Small intestine (tissue), 7 donors: ENCODE measurements at regions not wholly inside any gene's neighbourhood (a gene's known extent, or its start where the extent isn't known, plus 50 kb on each side); places are given as distances from the start of the nearest gene placed in this dataset.
A peak's percentile ranks its signal among the peaks of the same experiment; 100 is the strongest.

Experiments used
- DNase-seq, 2 donors: peaks; one replicate each; pipeline versions ENCODE4 v3.0.0 to v3.0.0-alpha.2; 2013
- FAIRE-seq: peaks from 2 replicates; lab custom pipeline; 2012; peaks lifted over from hg19 to GRCh38; lab: Jason Lieb, UNC
- H3K27ac ChIP-seq, 3 donors: one replicate each; pipeline ENCODE4 v1.5.1; 2013; ENCODE audit warnings: low read length in 2 of 3, mild to moderate bottlenecking in 2 of 3, control low read depth in 1 of 3, inconsistent platforms in 1 of 3, low read depth in 1 of 3, moderate library complexity in 1 of 3
- H3K27me3 ChIP-seq, 3 donors: one replicate each; pipeline ENCODE4 v1.6.1; 2013; ENCODE audit warnings: low read length in 3 of 3, inconsistent platforms in 1 of 3; ENCODE audit not compliant: control insufficient read depth in 3 of 3, insufficient read depth in 3 of 3
- H3K36me3 ChIP-seq, 3 donors: one replicate each; pipeline ENCODE4 v1.6.1; 2013; ENCODE audit warnings: low read length in 3 of 3, inconsistent platforms in 1 of 3, low read depth in 1 of 3, mild to moderate bottlenecking in 1 of 3, moderate library complexity in 1 of 3; ENCODE audit not compliant: control insufficient read depth in 3 of 3, insufficient read depth in 2 of 3
- H3K4me1 ChIP-seq, 3 donors: one replicate each; pipeline ENCODE4 v1.6.1; 2013; ENCODE audit warnings: low read length in 2 of 3, inconsistent platforms in 1 of 3, low read depth in 1 of 3, mild to moderate bottlenecking in 1 of 3, moderate library complexity in 1 of 3; ENCODE audit not compliant: control insufficient read depth in 3 of 3, insufficient read depth in 2 of 3
- H3K4me3 ChIP-seq, 3 donors: one replicate each; pipeline ENCODE4 v1.5.1; 2013; ENCODE audit warnings: low read length in 3 of 3, control low read depth in 1 of 3, inconsistent platforms in 1 of 3, low read depth in 1 of 3, mild to moderate bottlenecking in 1 of 3, moderate library complexity in 1 of 3
- H3K9me3 ChIP-seq, 2 donors: one replicate each; pipeline ENCODE4 v1.6.1; 2013; ENCODE audit warnings: low read depth in 1 of 2, low read length in 1 of 2; ENCODE audit not compliant: control insufficient read depth in 2 of 2, insufficient read depth in 1 of 2
- WGBS, 3 donors: extraction: QIAGEN DNeasy Blood & Tissue Kit; methylation state at CpG; one replicate each; pipeline ENCODE4 v1.1.7; 2013; 5-methylcytosine and 5-hydroxymethylcytosine counted together
- donor health status: healthy with polysubstance abuse.
- donor health status: control.
- donor health status: control.
- donor health status: Bipolar disorder and iron deficiency.
- donor health status: healthy.

DNA sequence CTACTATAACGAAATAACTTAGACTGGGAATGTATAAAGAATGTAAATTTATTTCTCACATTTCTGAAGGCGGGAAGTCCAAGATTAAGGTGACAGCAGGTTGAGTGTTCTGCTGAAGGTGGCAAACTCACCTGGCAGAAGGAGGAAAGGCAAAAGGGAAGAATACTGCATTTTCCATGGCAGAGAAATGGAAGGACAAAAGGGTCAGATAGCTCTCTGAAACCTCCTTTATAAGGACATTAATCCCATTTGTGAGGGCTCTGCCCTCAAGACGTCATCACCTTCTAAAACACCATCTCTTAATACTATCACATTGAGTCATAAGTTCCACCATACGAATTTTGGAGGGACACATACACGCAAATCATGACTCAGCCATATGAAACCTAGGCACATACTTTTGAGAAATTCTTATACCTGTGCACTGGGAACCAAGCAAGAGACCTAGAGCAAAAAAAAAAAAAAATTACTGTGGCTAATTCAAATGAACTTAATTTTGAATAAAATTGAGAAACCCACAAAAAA lies 1669.3 kb upstream of the FLRT2 start:
- Histone ChIP-seq H3K4me1 (no peaks in the 10 kb centered on the region), H3K27ac (no peak overlapping the region), H3K4me3 (no peak overlapping the region), H3K9me3 (no peaks in the 10 kb centered on the region), H3K36me3 (no peaks in the 10 kb centered on the region), H3K27me3 (no peaks in the 10 kb centered on the region)
- FAIRE-seq (no peak), DNase-seq (no peak)
- 77 to 89% (median 87%) methylated on average over 5 of the region's 5 CpGs for WGBS, 3 donors

DNA sequence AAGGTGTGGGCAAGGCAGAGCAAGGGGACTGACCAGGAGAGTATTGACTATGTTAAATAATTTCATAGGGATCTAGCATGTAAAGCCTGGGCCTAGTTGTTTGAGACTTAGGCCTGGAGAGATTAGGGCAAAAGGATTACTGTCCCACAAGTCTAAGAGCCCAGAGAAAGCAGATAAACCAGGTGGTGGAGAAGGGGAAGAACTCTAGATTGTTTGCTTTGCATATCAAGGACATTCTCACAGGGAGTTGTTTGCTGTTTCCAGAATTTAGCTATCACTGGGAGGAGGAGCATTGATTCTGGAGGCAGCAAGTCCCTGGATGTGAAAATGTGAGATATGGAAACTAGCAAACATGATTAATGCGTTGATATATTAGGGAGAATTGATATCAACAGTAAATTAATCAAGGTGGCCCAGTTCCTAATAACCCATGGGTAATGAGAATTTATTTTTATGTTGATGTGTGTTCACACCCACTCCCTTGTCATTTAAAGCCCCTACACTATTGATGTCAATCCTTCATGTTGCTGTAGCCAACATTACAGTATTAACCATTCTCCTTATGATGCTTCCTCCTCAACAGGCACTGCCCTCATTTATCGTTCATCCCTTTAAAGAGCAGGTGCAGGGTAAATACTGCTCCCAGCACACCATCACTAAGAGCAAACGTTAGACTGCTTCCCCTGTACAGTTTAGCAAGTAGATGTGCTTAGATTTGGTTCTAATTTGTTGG lies 1666.7 kb upstream of the FLRT2 start:
- no peak overlapping the region for H3K27ac ChIP-seq
- H3K4me3 ChIP-seq: no peak overlapping the region
- H3K36me3 ChIP-seq: no peaks in the 10 kb centered on the region
- peaks cover 0 to 1% of the 10 kb centered on the region in 2 donors for H3K9me3 ChIP-seq
- no peak for DNase-seq
- no peaks in the 10 kb centered on the region for H3K27me3 ChIP-seq
- WGBS, 3 donors: 27 to 50% (median 36%) methylated on average over 3 of the region's 3 CpGs
- H3K4me1 ChIP-seq: no peaks in the 10 kb centered on the region
- no peak for FAIRE-seq

GRCh38 chr14:83864106-83864505 lies 1665.8 kb upstream of the FLRT2 start:
- Histone ChIP-seq H3K27ac (no peak overlapping the region), H3K9me3 (peaks cover 0 to 1% of the 10 kb centered on the region in 2 donors), H3K27me3 (no peaks in the 10 kb centered on the region), H3K36me3 (no peaks in the 10 kb centered on the region), H3K4me3 (no peak overlapping the region), H3K4me1 (no peaks in the 10 kb centered on the region)
- WGBS, 3 donors: 79 to 88% (median 84%) methylated on average over 5 of the region's 5 CpGs
- no peak for DNase-seq
- FAIRE-seq: no peak

DNA sequence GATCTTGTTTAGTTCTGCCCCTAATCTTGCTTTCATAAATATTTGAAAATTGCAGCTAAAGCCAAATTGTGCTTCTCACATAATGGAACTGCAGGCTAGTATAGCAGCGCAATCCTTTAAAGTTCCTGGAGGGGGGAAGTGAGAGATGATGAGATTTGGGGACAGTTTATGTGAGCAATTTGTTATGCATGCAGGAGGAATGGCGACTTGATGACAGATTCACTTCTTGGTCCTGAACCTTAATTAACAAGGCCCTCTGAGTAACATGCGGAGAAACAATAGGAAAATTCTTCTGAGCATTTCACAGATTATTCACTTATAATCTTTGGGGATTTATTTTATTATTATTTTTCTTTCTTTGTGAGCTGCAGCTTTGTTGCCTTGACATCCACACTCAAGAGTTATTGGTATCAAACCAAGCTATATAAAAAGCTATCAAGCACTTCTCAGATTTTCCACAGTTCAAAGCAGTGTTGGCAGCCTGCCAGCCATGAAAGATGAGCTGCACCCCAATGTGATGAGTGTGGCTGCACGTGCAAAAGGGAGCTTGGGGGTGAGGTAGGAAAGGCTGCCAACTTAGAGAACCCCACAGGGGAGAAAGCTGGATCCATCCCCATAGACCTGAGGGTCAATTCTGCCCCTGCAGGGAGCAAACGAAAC lies 1662.2 kb upstream of the FLRT2 start:
- Histone ChIP-seq H3K4me1 (no peaks in the 10 kb centered on the region), H3K27ac (no peak overlapping the region), H3K4me3 (no peak overlapping the region), H3K27me3 (no peaks in the 10 kb centered on the region), H3K36me3 (no peaks in the 10 kb centered on the region), H3K9me3 (peaks cover 0 to 1% of the 10 kb centered on the region in 2 donors)
- WGBS, 3 donors: 56 to 69% (median 63%) methylated on average over 5 of the region's 5 CpGs
- FAIRE-seq (no peak), DNase-seq (no peak)

GRCh38 chr14:83870546-83871270 lies 1659.2 kb upstream of the FLRT2 start:
- 63 to 91% (median 76%) methylated on average over 2 of the region's 2 CpGs for WGBS, 3 donors
- Histone ChIP-seq H3K27ac (no peak overlapping the region), H3K4me1 (no peaks in the 10 kb centered on the region), H3K9me3 (peaks cover 0 to 1% of the 10 kb centered on the region in 2 donors), H3K4me3 (no peak overlapping the region), H3K27me3 (no peaks in the 10 kb centered on the region), H3K36me3 (no peaks in the 10 kb centered on the region)
- no peak for DNase-seq
- no peak for FAIRE-seq

GRCh38 chr14:83873669-83874068 lies 1656.3 kb upstream of the FLRT2 start:
- WGBS, 3 donors: 40 to 53% (median 40%) methylated on average over 3 of the region's 3 CpGs

GRCh38 chr14:83874662-83875061 lies 1655.3 kb upstream of the FLRT2 start:
- Histone ChIP-seq H3K27me3 (no peaks in the 10 kb centered on the region), H3K27ac (no peak overlapping the region), H3K4me3 (no peak overlapping the region), H3K9me3 (no peaks in the 10 kb centered on the region), H3K4me1 (no peaks in the 10 kb centered on the region), H3K36me3 (no peaks in the 10 kb centered on the region)
- 49 to 68% (median 53%) methylated on average over 1 of the region's 1 CpG for WGBS, 3 donors
- DNase-seq (no peak), FAIRE-seq (no peak)

More at GRCh38 chr14:83873669-83874068, 1656.3 kb upstream of the FLRT2 start:
- FAIRE-seq: no peak
- no peaks in the 10 kb centered on the region for H3K36me3 ChIP-seq
- H3K4me1 ChIP-seq: no peaks in the 10 kb centered on the region
- H3K4me3 ChIP-seq: no peak overlapping the region
- H3K27ac ChIP-seq: no peak overlapping the region
- H3K27me3 ChIP-seq: no peaks in the 10 kb centered on the region
- peak in 1 of 2 donors; percentile 17 for DNase-seq
- H3K9me3 ChIP-seq: no peaks in the 10 kb centered on the region

- DNase-seq (no peak), FAIRE-seq (no peak)
- Histone ChIP-seq H3K4me3 (no peak overlapping the region), H3K4me1 (no peaks in the 10 kb centered on the region), H3K27ac (no peak overlapping the region), H3K9me3 (peaks cover 0 to 2% of the 10 kb centered on the region in 2 donors), H3K36me3 (no peaks in the 10 kb centered on the region), H3K27me3 (no peaks in the 10 kb centered on the region)
- WGBS, 3 donors: 67 to 79% (median 73%) methylated on average over 1 of the region's 1 CpG
Measured at GRCh38 chr14:83883732-83884131, 1646.2 kb upstream of the FLRT2 start.
